LNCAP (cell line): ENCODE measurements at regions not wholly inside any gene's neighbourhood (a gene's known extent, or its start where the extent isn't known, plus 50 kb on each side); places are given as distances from the start of the nearest gene placed in this dataset.

Source experiments
- CTCF ChIP-seq: fragments of 450-650 bp; IDR thresholded peaks from 2 replicates; pipeline ENCODE4 v1.5.1; 2017; ENCODE audit warnings: mild to moderate bottlenecking

GRCh38 chr5:73388306-73388684, 60.3 kb downstream of the FOXD1 start:
- no peak for TF ChIP-seq CTCF

- TF ChIP-seq CTCF = no peak
These were observed 60.8 kb downstream of the FOXD1 start for GRCh38 chr5:73387601-73388305.

GRCh38 chr5:73387149-73387591, 61.4 kb downstream of the FOXD1 start:
- no peak for TF ChIP-seq CTCF

GRCh38 chr5:73384861-73385260, 63.7 kb downstream of the FOXD1 start:
- TF ChIP-seq CTCF = no peak

- TF ChIP-seq CTCF = no peak
These were observed 66.2 kb downstream of the FOXD1 start for GRCh38 chr5:73382401-73382740.

- TF ChIP-seq CTCF = no peak
These were observed 66.8 kb downstream of the FOXD1 start for GRCh38 chr5:73381590-73382400.

- no peak for TF ChIP-seq CTCF
These were observed 67.6 kb downstream of the FOXD1 start for GRCh38 chr5:73380710-73381589.
